SU-DHL-6 (cell line): ENCODE measurements at regions not wholly inside any gene's neighbourhood (a gene's known extent, or its start where the extent isn't known, plus 50 kb on each side); places are given as distances from the start of the nearest gene placed in this dataset.

ENCODE experiments used
- CTCF ChIP-seq: fragments of 200-600 bp; sonication (generic); IDR thresholded peaks from one replicate; pipeline ENCODE4 v1.5.1; 2017; ENCODE audit warnings: antibody characterized with exemption, mild to moderate bottlenecking, low read length, moderate library complexity; ENCODE audit not compliant: insufficient read depth, poor library complexity, severe bottlenecking
- EZH2phosphoT487 ChIP-seq: fragments of 200-600 bp; sonication (generic), shearing (Covaris generic); conservative IDR thresholded peaks from 2 replicates; pipeline ENCODE4 v1.6.1; 2018; ENCODE audit warnings: mild to moderate bottlenecking, antibody characterized with exemption, low read length, moderate library complexity, mixed read lengths

DNA sequence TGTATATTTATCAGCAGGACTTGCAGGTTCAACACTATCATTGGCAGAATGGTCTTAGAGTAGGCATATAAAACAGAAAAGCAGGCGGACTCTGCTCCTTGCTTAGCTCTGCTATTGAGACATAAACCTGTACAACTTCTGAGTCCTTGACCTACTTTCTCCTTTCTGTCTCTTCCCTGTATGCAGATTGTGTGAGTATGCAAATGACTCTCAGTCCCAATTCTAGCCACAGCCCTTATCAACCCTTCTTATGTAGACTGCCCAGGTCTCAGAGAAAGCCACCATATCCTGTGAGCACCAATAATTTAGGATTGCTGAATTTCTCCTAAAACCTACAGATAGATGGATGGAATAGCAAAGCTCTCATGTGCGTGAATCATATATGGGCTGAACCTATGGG is 367.6 kb upstream of the DDI1 start:
- TF ChIP-seq CTCF = no peak
- no peak for TF ChIP-seq EZH2phosphoT487
